SK-N-SH (cell line): ENCODE measurements at regions not wholly inside any gene's neighbourhood (a gene's known extent, or its start where the extent isn't known, plus 50 kb on each side); places are given as distances from the start of the nearest gene placed in this dataset.

Source experiments
- CTCF ChIA-PET: fragments of 300-600, 350-600 bp; formaldehyde crosslinking; extraction: SDS; loops from one replicate; lab custom pipeline; 2021; lab: Yijun Ruan, JAX
- POLR2A ChIA-PET: fragments of 350-600 bp; sonication (Branson Sonifier 250); formaldehyde crosslinking; extraction: SDS; loops from one replicate; lab custom pipeline; 2020; ENCODE audit warnings: antibody characterized with exemption, inconsistent platforms; lab: Yijun Ruan, JAX
- DNase-seq: peaks from one replicate; pipeline ENCODE4 v3.0.0; 2012
- H2AFZ ChIP-seq: fragments of 200-600 bp; sonication (generic); 2 replicates; pipeline ENCODE4 v1.8.1; 2016; ENCODE audit warnings: antibody characterized with exemption, mild to moderate bottlenecking, low read depth
- H3F3A ChIP-seq: fragments of 200-600 bp; sonication (generic); replicated peaks from 2 replicates; pipeline ENCODE3; 2016; ENCODE audit warnings: antibody characterized with exemption, mild to moderate bottlenecking; ENCODE audit not compliant: insufficient read depth
- H3K27ac ChIP-seq, 2 experiments: fragments of 200-500 bp in 1 of 2; fragments of 200-600 bp in 1 of 2; sonication (Bioruptor generic) in 1 of 2; sonication (generic), shearing (Covaris generic) in 1 of 2; 2 replicates each; pipeline versions ENCODE4 v1.5.1 to v1.6.1; 2014 to 2016; ENCODE audit warnings: low read depth in 2 of 2, inconsistent platforms in 1 of 2, low read length in 1 of 2, mild to moderate bottlenecking in 1 of 2, mixed read lengths in 1 of 2
- H3K27me3 ChIP-seq: fragments of 200-600 bp; sonication (generic), shearing (Covaris generic); 2 replicates; pipeline ENCODE4 v1.6.1; 2016; ENCODE audit warnings: mixed run types; ENCODE audit not compliant: insufficient read depth
- H3K36me3 ChIP-seq, 2 experiments: fragments of 200-500 bp in 1 of 2; fragments of 200-600 bp in 1 of 2; sonication (Bioruptor generic) in 1 of 2; sonication (generic) in 1 of 2; replicated peaks in 1 of 2; 2 replicates each; pipeline versions ENCODE3 to v1.5.1; 2014 to 2016; ENCODE audit warnings: low read length in 1 of 2, mild to moderate bottlenecking in 1 of 2; ENCODE audit not compliant: insufficient read depth in 2 of 2, control insufficient read depth in 1 of 2
- H3K4me1 ChIP-seq, 2 experiments: fragments of 200-500 bp in 1 of 2; fragments of 200-600 bp in 1 of 2; sonication (Bioruptor generic) in 1 of 2; sonication (generic), shearing (Covaris generic) in 1 of 2; 2 replicates each; pipeline versions ENCODE4 v1.5.1 to v1.6.1; 2014 to 2016; ENCODE audit warnings: low read depth in 1 of 2, low read length in 1 of 2, mixed run types in 1 of 2; ENCODE audit not compliant: insufficient read depth in 2 of 2, control insufficient read depth in 1 of 2
- H3K4me2 ChIP-seq: fragments of 200-600 bp; sonication (generic), shearing (Covaris generic); 2 replicates; pipeline ENCODE4 v1.6.1; 2017; ENCODE audit warnings: mixed run types
- H3K4me3 ChIP-seq, 2 experiments: fragments of 200-500 bp in 1 of 2; fragments of 200-600 bp in 1 of 2; sonication (Bioruptor generic) in 1 of 2; sonication (generic), shearing (Covaris generic) in 1 of 2; 2 replicates each; pipeline versions ENCODE4 v1.5.1 to v1.8.1; 2014 to 2016; ENCODE audit warnings: low read depth in 2 of 2, inconsistent platforms in 1 of 2, low read length in 1 of 2, mild to moderate bottlenecking in 1 of 2, mixed read lengths in 1 of 2, moderate library complexity in 1 of 2
- H3K79me2 ChIP-seq: fragments of 200-600 bp; sonication (generic); 2 replicates; pipeline ENCODE4 v1.8.1; 2017; ENCODE audit warnings: mild to moderate bottlenecking; ENCODE audit not compliant: insufficient read depth
- H3K9ac ChIP-seq: fragments of 200-600 bp; sonication (generic); 2 replicates; pipeline ENCODE4 v1.6.1; 2017; ENCODE audit warnings: mixed run types
- H3K9me2 ChIP-seq: fragments of 200-600 bp; sonication (generic); 2 replicates; pipeline ENCODE4 v1.6.1; 2017; ENCODE audit warnings: mixed run types
- H3K9me3 ChIP-seq: fragments of 200-600 bp; sonication (generic); 2 replicates; pipeline ENCODE4 v1.6.1; 2017; ENCODE audit warnings: mixed run types, mild to moderate bottlenecking, moderate library complexity
- H4K20me1 ChIP-seq: fragments of 200-600 bp; sonication (generic); 2 replicates; pipeline ENCODE4 v1.6.1; 2017; ENCODE audit warnings: mild to moderate bottlenecking, mixed run types; ENCODE audit not compliant: insufficient read depth
- CHD2 ChIP-seq: fragments of 150-350 bp; IDR thresholded peaks from 2 replicates; pipeline ENCODE4 v1.6.1; 2018; ENCODE audit warnings: low read length; ENCODE audit not compliant: partially characterized antibody
- EP300 ChIP-seq, 2 experiments: IDR thresholded peaks; 2 replicates each; pipeline versions ENCODE4 v1.4.0 to v1.6.1; 2012; ENCODE audit warnings: borderline replicate concordance in 1 of 2, low read depth in 1 of 2, low read length in 1 of 2
- EZH2phosphoT487 ChIP-seq: fragments of 200-600 bp; sonication (generic); IDR thresholded peaks from 2 replicates; pipeline ENCODE4 v1.6.1; 2017; ENCODE audit warnings: low read depth, mixed run types, mild to moderate bottlenecking, antibody characterized with exemption, moderate library complexity, borderline replicate concordance
- FOXJ3 ChIP-seq: sonication (generic); formaldehyde crosslinking; IDR thresholded peaks from 2 replicates; pipeline ENCODE4 v1.5.1; 2020; ENCODE audit warnings: mild to moderate bottlenecking, missing genetic modification reagents
- FOXM1 ChIP-seq: IDR thresholded peaks from 2 replicates; pipeline ENCODE4 v1.4.0; 2012; ENCODE audit warnings: low read depth, mild to moderate bottlenecking
- GABPA ChIP-seq: IDR thresholded peaks from 2 replicates; pipeline ENCODE4 v1.4.0; 2012; ENCODE audit warnings: low read depth, mild to moderate bottlenecking
- GATA2 ChIP-seq: sonication (generic); formaldehyde crosslinking; IDR thresholded peaks from 2 replicates; pipeline ENCODE4 v1.5.0; 2020; ENCODE audit warnings: mild to moderate bottlenecking, missing genetic modification reagents
- IRF3 ChIP-seq: fragments of 150-350 bp; IDR thresholded peaks from 2 replicates; pipeline ENCODE4 v1.6.1; 2016; ENCODE audit warnings: mild to moderate bottlenecking, low read depth, low read length
- MAX ChIP-seq: IDR thresholded peaks from 2 replicates; pipeline ENCODE4 v1.4.0; 2012; ENCODE audit warnings: low read depth
- MEF2A ChIP-seq: IDR thresholded peaks from 2 replicates; pipeline ENCODE4 v1.4.0; 2012; ENCODE audit warnings: low read depth, borderline replicate concordance
- MXI1 ChIP-seq: IDR thresholded peaks from 2 replicates; pipeline ENCODE4 v1.6.1; 2012; ENCODE audit warnings: mild to moderate bottlenecking, low read depth, low read length, improper control_type of control experiment
- NFIC ChIP-seq: IDR thresholded peaks from 2 replicates; pipeline ENCODE4 v1.4.0; 2012; ENCODE audit warnings: borderline replicate concordance
- POLR2AphosphoS5 ChIP-seq: IDR thresholded peaks from 2 replicates; pipeline ENCODE4 v1.6.1; 2012; ENCODE audit warnings: low read depth, low read length
- RAD21 ChIP-seq: IDR thresholded peaks from 2 replicates; pipeline ENCODE4 v1.6.1; 2012; ENCODE audit warnings: mild to moderate bottlenecking, low read length
- SMC3 ChIP-seq: IDR thresholded peaks from 2 replicates; pipeline ENCODE4 v1.6.1; 2012; ENCODE audit warnings: low read depth, low read length, improper control_type of control experiment
- TAF1 ChIP-seq: IDR thresholded peaks from 2 replicates; pipeline ENCODE4 v1.6.1; 2012; ENCODE audit warnings: low read depth, mild to moderate bottlenecking, low read length, moderate library complexity, borderline replicate concordance
- TCF12 ChIP-seq: IDR thresholded peaks from 2 replicates; pipeline ENCODE4 v1.4.0; 2012
- TEAD4 ChIP-seq: IDR thresholded peaks from 2 replicates; pipeline ENCODE4 v1.4.0; 2012; ENCODE audit warnings: mild to moderate bottlenecking, borderline replicate concordance; ENCODE audit not compliant: insufficient read depth
- USF1 ChIP-seq: IDR thresholded peaks from 2 replicates; pipeline ENCODE4 v1.4.0; 2012; ENCODE audit warnings: low read depth, borderline replicate concordance
- ZBTB33 ChIP-seq: IDR thresholded peaks from 2 replicates; pipeline ENCODE4 v1.4.0; 2012; ENCODE audit warnings: low read depth, borderline replicate concordance
- WGBS: methylation state at CpG from one replicate; pipeline ENCODE4 v1.1.6; 2017; ENCODE audit warnings: low lambda C conversion rate; 5-methylcytosine and 5-hydroxymethylcytosine counted together

- no peak overlapping the region for H3K9ac ChIP-seq
- no peak for TF ChIP-seq MAX
- TF ChIP-seq GABPA, result no peak
- TF ChIP-seq GATA2 (CRISPR knock-in tag), result no peak
- TF ChIP-seq TAF1, result no peak
- TF ChIP-seq FOXM1, result no peak
- no peak for TF ChIP-seq ZBTB33
- TF ChIP-seq USF1, result no peak
- no peak for TF ChIP-seq NFIC
- TF ChIP-seq CHD2, result no peak
- no peak for TF ChIP-seq TCF12
- no peak for TF ChIP-seq FOXJ3 (CRISPR knock-in tag)
- no peak for TF ChIP-seq MEF2A
- no peak for TF ChIP-seq EP300 (IDR thresholded peaks at IDR 0.05; ENCODE audit: borderline replicate concordance in 1 of 2, low read depth in 1 of 2, low read length in 1 of 2)
- no peak for TF ChIP-seq SMC3
- TF ChIP-seq, all 33 proteins: peak for 0
- Histone ChIP-seq H4K20me1 (no peaks in the 10 kb centered on the region), H3K9me2 (no peaks in the 10 kb centered on the region), H3K27ac (no peak overlapping the region), H3K4me3 (no peak overlapping the region), H3F3A (peaks cover 3% of the 10 kb centered on the region), H3K79me2 (no peaks in the 10 kb centered on the region), H3K36me3 (no peaks in the 10 kb centered on the region), H3K9me3 (no peaks in the 10 kb centered on the region), H2AFZ (no peak overlapping the region), H3K4me2 (no peak overlapping the region), H3K4me1 (no peaks in the 10 kb centered on the region), H3K27me3 (no peaks in the 10 kb centered on the region)
- CTCF ChIA-PET, result no interaction called here
- POLR2A ChIA-PET, result no interaction called here
- DNase-seq, result no peak
- 44% methylated on average over 3 of the region's 3 CpGs for WGBS
Observed at GRCh38 chr4:187160486-187160885, 436.8 kb upstream of the FAT1 start.

GRCh38 chr4:187166886-187167512, 443.3 kb upstream of the FAT1 start:
- Histone ChIP-seq H3K27ac (no peak overlapping the region), H3K9ac (no peak overlapping the region), H3K27me3 (no peaks in the 10 kb centered on the region), H3K36me3 (no peaks in the 10 kb centered on the region), H3K4me1 (no peaks in the 10 kb centered on the region; a peak in 1 of 4 replicates), H3K79me2 (no peaks in the 10 kb centered on the region), H4K20me1 (no peaks in the 10 kb centered on the region), H2AFZ (no peak overlapping the region), H3K4me2 (no peak overlapping the region), H3K4me3 (no peak overlapping the region), H3K9me3 (no peaks in the 10 kb centered on the region), H3K9me2 (no peaks in the 10 kb centered on the region), H3F3A (peaks cover 3% of the 10 kb centered on the region)
- DNase-seq, result no peak
- ChIA-PET CTCF (interaction anchor here (0.6 kb wide), 1 partner anchor 1087 kb away, joined by 3 read pairs; no protein-coding TSS in a partner anchor), POLR2A (no interaction called here)
- WGBS, result 36% methylated on average over 7 of the region's 7 CpGs
- TF ChIP-seq SMC3, result no peak
- no peak for TF ChIP-seq MXI1
- TF ChIP-seq EZH2phosphoT487, result no peak
- no peak for TF ChIP-seq FOXJ3 (CRISPR knock-in tag)
- TF ChIP-seq MEF2A, result no peak
- TF ChIP-seq ZBTB33, result no peak
- no peak for TF ChIP-seq RAD21
- TF ChIP-seq TEAD4, result no peak
- no peak for TF ChIP-seq NFIC
- TF ChIP-seq POLR2AphosphoS5, result no peak
- no peak for TF ChIP-seq USF1
- TF ChIP-seq IRF3, result no peak
